ENCODE measurements at regions not wholly inside any gene's neighbourhood (a gene's known extent, or its start where the extent isn't known, plus 50 kb on each side); places are given as distances from the start of the nearest gene placed in this dataset.

- no peak for DNase-seq
- H3K4me3 ChIP-seq = no peak overlapping the region
- no peaks in the 10 kb centered on the region for H3K4me1 ChIP-seq (ENCODE audit: low read depth)
- intact Hi-C loops (cut with DNase I, micrococcal nuclease) = no loop called here
- TF ChIP-seq, protein P1, sequence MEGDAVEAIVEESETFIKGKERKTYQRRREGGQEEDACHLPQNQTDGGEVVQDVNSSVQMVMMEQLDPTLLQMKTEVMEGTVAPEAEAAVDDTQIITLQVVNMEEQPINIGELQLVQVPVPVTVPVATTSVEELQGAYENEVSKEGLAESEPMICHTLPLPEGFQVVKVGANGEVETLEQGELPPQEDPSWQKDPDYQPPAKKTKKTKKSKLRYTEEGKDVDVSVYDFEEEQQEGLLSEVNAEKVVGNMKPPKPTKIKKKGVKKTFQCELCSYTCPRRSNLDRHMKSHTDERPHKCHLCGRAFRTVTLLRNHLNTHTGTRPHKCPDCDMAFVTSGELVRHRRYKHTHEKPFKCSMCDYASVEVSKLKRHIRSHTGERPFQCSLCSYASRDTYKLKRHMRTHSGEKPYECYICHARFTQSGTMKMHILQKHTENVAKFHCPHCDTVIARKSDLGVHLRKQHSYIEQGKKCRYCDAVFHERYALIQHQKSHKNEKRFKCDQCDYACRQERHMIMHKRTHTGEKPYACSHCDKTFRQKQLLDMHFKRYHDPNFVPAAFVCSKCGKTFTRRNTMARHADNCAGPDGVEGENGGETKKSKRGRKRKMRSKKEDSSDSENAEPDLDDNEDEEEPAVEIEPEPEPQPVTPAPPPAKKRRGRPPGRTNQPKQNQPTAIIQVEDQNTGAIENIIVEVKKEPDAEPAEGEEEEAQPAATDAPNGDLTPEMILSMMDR (IDR thresholded peaks at IDR 0.05) = no peak
- H3K36me3 ChIP-seq (ENCODE audit: low read depth) = no peaks in the 10 kb centered on the region
- no peaks in the 10 kb centered on the region for H3K9me3 ChIP-seq
- ATAC-seq = no peak
These were observed 246.5 kb upstream of the MIR17HG start for GRCh38 chr13:91100944-91101343.

DNA sequence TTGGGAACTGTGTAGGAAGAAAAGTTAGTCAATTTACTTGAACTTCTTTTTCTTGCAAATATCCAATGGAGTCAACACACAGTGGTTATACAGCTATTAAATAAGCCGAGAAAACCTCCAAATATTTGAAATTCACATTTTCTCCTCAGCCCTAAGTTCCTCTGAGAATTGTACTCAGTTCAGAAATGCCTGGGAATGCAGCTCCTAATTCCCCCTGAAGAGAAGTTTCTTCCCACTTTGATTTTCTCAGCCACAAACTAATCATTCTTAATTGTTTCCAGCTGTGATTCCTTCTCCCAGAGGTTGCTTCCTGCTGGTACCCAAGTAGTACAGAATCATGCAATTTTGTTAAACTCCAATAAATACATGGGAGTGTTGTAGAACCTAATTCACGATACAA, 246.1 kb upstream of the MIR17HG start:
- intact Hi-C loops (cut with DNase I, micrococcal nuclease) = no loop called here
- H3K9me3 ChIP-seq = no peaks in the 10 kb centered on the region
- ATAC-seq (no peak), DNase-seq (no peak)
- no peak overlapping the region for H3K4me3 ChIP-seq
- H3K36me3 ChIP-seq (ENCODE audit: low read depth) = no peaks in the 10 kb centered on the region
- no peaks in the 10 kb centered on the region for H3K4me1 ChIP-seq (ENCODE audit: low read depth)
- TF ChIP-seq, protein P1 (IDR thresholded peaks at IDR 0.05) = no peak

DNA sequence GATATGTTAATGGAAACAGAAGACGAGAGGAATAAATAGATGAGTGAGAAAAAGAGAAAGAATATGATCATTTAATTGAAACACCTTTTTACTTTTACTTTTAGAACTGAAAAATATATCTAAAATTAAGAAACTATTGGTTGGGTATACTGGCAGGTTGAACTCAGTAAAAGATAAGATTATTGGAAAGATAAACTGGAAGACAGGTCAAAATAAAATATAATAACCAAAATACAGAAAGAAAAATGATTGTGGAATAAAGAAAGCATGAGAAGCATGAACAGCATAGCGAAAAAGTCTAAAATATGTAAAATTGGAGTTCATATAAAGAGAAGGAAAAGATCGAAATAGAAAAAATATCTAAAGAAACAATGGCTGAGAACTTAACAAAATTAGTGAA, 242.2 kb upstream of the MIR17HG start:
- TF ChIP-seq, protein P1 (IDR thresholded peaks at IDR 0.05) = no peak
- intact Hi-C loops (cut with DNase I, micrococcal nuclease) = no loop called here

DNA sequence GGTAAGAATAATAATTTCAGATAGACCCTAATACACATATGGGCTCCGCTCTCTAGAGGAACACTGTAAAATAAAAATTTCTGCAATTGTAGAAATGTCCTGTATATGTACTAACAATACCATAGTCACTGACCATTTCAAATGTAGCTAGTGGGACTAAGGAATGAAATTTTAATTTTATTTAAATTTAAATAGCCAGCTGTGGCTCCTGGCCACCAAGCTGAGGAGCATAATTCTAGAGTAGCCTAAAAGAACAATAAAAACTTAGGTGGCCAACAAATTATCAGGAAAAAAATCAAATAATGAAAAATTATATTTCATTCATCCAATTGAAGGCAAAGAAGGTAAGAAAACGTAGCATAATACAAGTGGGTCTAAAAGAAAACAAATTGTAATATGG, 240.9 kb upstream of the MIR17HG start:
- ATAC-seq (no peak), DNase-seq (no peak)
- H3K36me3 ChIP-seq (ENCODE audit: low read depth) = no peaks in the 10 kb centered on the region
- TF ChIP-seq, protein P1 (IDR thresholded peaks at IDR 0.05) = no peak
- H3K4me1 ChIP-seq (ENCODE audit: low read depth) = no peaks in the 10 kb centered on the region
- no peak overlapping the region for H3K4me3 ChIP-seq
- intact Hi-C loops (cut with DNase I, micrococcal nuclease) = no loop called here
- H3K9me3 ChIP-seq = no peaks in the 10 kb centered on the region

More for the DNA sequence above, 242.2 kb upstream of the MIR17HG start:
- H3K4me3 ChIP-seq = no peak overlapping the region
- H3K4me1 ChIP-seq (ENCODE audit: low read depth) = no peaks in the 10 kb centered on the region
- no peaks in the 10 kb centered on the region for H3K36me3 ChIP-seq (ENCODE audit: low read depth)
- H3K9me3 ChIP-seq = no peaks in the 10 kb centered on the region
- ATAC-seq (no peak), DNase-seq (no peak)

DNA sequence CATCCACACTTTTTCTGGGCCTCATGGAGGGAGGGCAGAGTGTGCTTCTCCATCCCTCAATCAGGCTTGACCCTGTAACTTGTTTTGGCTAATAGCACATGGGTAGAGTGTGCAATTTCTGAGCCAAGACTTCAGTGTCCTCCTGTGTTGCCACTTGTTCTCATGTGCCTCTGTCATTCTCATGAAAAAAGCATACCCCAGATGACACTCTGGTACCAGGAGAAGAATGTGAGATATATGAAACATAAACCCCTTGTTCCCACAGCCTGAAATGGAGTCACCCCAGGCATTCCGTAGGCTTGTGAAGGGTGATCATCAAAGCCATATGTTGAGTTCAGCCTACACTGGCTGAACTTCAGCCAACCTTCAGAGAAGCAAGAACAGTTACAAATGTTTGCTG, 239.2 kb upstream of the MIR17HG start:
- Histone ChIP-seq H3K4me1 (ENCODE audit: low read depth) (no peaks in the 10 kb centered on the region), H3K36me3 (ENCODE audit: low read depth) (no peaks in the 10 kb centered on the region), H3K9me3 (no peaks in the 10 kb centered on the region), H3K4me3 (no peak overlapping the region)
- TF ChIP-seq, protein P1 (IDR thresholded peaks at IDR 0.05) = no peak
- DNase-seq (no peak), ATAC-seq (no peak)
- intact Hi-C loops (cut with DNase I, micrococcal nuclease) = no loop called here
